H1 (cell line): ENCODE measurements at regions not wholly inside any gene's neighbourhood (a gene's known extent, or its start where the extent isn't known, plus 50 kb on each side); places are given as distances from the start of the nearest gene placed in this dataset.

Source experiments
- CTCF ChIA-PET: fragments of 300-600 bp; sonication (Branson Sonifier 250); formaldehyde crosslinking; loops from one replicate; lab custom pipeline; 2021; ENCODE audit not compliant: partially characterized antibody; lab: Charles Lee
- POLR2A ChIA-PET: fragments of 300-600 bp; sonication (Branson Sonifier 250); formaldehyde crosslinking; loops from one replicate; lab custom pipeline; 2021; ENCODE audit warnings: inconsistent platforms; ENCODE audit not compliant: partially characterized antibody; lab: Charles Lee
- DNase-seq, 2 experiments: peaks; one replicate each; pipeline versions ENCODE4 v3.0.0 to v3.0.0-alpha.2; 2010 to 2022; ENCODE audit warnings: low spot score in 2 of 2, low read depth in 1 of 2, mixed read lengths in 1 of 2
- FAIRE-seq: peaks from 2 replicates; lab custom pipeline; 2011; peaks lifted over from hg19 to GRCh38; lab: Jason Lieb, UNC
- H2AFZ ChIP-seq: 2 replicates; pipeline ENCODE4 v1.8.1; 2012; ENCODE audit warnings: low read length, inconsistent platforms
- H2AK5ac ChIP-seq: 2 replicates; pipeline ENCODE4 v1.6.1; 2013; ENCODE audit warnings: low read depth, low read length
- H2BK120ac ChIP-seq: replicated peaks from 2 replicates; pipeline ENCODE3; 2013; ENCODE audit warnings: low read depth, low read length, inconsistent platforms
- H2BK12ac ChIP-seq: 2 replicates; pipeline ENCODE4 v1.6.1; 2013; ENCODE audit warnings: low read depth, low read length
- H2BK15ac ChIP-seq: 2 replicates; pipeline ENCODE4 v1.6.1; 2013; ENCODE audit warnings: low read length
- H2BK20ac ChIP-seq: 2 replicates; pipeline ENCODE4 v1.6.1; 2013; ENCODE audit warnings: low read length
- H2BK5ac ChIP-seq: 2 replicates; pipeline ENCODE4 v1.6.1; 2013; ENCODE audit warnings: low read depth, low read length
- H3K14ac ChIP-seq: 2 replicates; pipeline ENCODE4 v1.6.1; 2013; ENCODE audit warnings: inconsistent platforms; ENCODE audit not compliant: insufficient read length
- H3K18ac ChIP-seq: 2 replicates; pipeline ENCODE4 v1.6.1; 2013; ENCODE audit warnings: low read length; ENCODE audit errors: extremely low read depth
- H3K23ac ChIP-seq: 2 replicates; pipeline ENCODE4 v1.6.1; 2013; ENCODE audit warnings: inconsistent platforms; ENCODE audit not compliant: insufficient read length
- H3K23me2 ChIP-seq: 2 replicates; pipeline ENCODE4 v1.6.1; 2013; ENCODE audit warnings: low read depth, low read length
- H3K27ac ChIP-seq: 2 replicates; pipeline ENCODE4 v1.6.1; 2011; ENCODE audit warnings: low read depth, low read length, inconsistent platforms
- H3K27me3 ChIP-seq, 4 experiments: replicated peaks in 1 of 4; 1 replicate in 1 of 4; 2 replicates in 3 of 4; pipeline versions ENCODE4 v1.6.1 to v1.8.1; 2011 to 2013; ENCODE audit warnings: low read length in 3 of 4, mild to moderate bottlenecking in 3 of 4, inconsistent platforms in 2 of 4, mixed read lengths in 2 of 4, moderate library complexity in 1 of 4; ENCODE audit not compliant: control insufficient read depth in 3 of 4, insufficient read depth in 3 of 4; ENCODE audit errors: extremely low read depth in 1 of 4
- H3K36me3 ChIP-seq, 4 experiments: 2 replicates each; pipeline versions ENCODE4 v1.6.1 to v1.8.1; 2011 to 2013; ENCODE audit warnings: mild to moderate bottlenecking in 4 of 4, low read length in 3 of 4, moderate library complexity in 2 of 4, control low read depth in 1 of 4, inconsistent platforms in 1 of 4; ENCODE audit not compliant: insufficient read depth in 4 of 4, control insufficient read depth in 2 of 4
- H3K4ac ChIP-seq: replicated peaks from 2 replicates; pipeline ENCODE3; 2013; ENCODE audit warnings: low read length, low read depth, mixed read lengths, inconsistent platforms; ENCODE audit not compliant: insufficient read length
- H3K4me1 ChIP-seq, 4 experiments: replicated peaks in 1 of 4; 1 replicate in 1 of 4; 2 replicates in 3 of 4; pipeline versions ENCODE4 v1.6.1 to v1.8.1; 2011 to 2013; ENCODE audit warnings: low read length in 3 of 4, inconsistent platforms in 2 of 4, mixed read lengths in 1 of 4; ENCODE audit not compliant: insufficient read depth in 4 of 4, control insufficient read depth in 3 of 4
- H3K4me2 ChIP-seq, 2 experiments: 2 replicates each; pipeline versions ENCODE4 v1.6.1 to v1.8.1; 2011 to 2013; ENCODE audit warnings: low read depth in 2 of 2, low read length in 2 of 2, control low read depth in 1 of 2, inconsistent platforms in 1 of 2, mild to moderate bottlenecking in 1 of 2; ENCODE audit not compliant: insufficient read depth in 1 of 2
- H3K4me3 ChIP-seq, 4 experiments: fragments of 200-600, 300-600 bp in 1 of 4; sonication (generic), shearing (Covaris generic), sonication (Bioruptor Twin) in 1 of 4; 2 replicates each; pipeline versions ENCODE4 v1.5.1 to v1.8.1; 2011 to 2016; ENCODE audit warnings: low read length in 4 of 4, low read depth in 3 of 4, control low read depth in 2 of 4, inconsistent platforms in 2 of 4, mild to moderate bottlenecking in 2 of 4, mixed read lengths in 1 of 4, moderate library complexity in 1 of 4; ENCODE audit not compliant: insufficient read depth in 2 of 4; ENCODE audit errors: extremely low read depth in 1 of 4
- H3K56ac ChIP-seq: replicated peaks from 2 replicates; pipeline ENCODE3; 2013; ENCODE audit warnings: low read depth, mild to moderate bottlenecking, mixed read lengths, low read length, inconsistent platforms; ENCODE audit not compliant: insufficient read length
- H3K79me1 ChIP-seq: 2 replicates; pipeline ENCODE4 v1.6.1; 2013; ENCODE audit warnings: low read depth, low read length, control low read depth
- H3K79me2 ChIP-seq, 2 experiments: 2 replicates each; pipeline versions ENCODE4 v1.6.1 to v1.8.1; 2012 to 2013; ENCODE audit warnings: low read length in 2 of 2, mild to moderate bottlenecking in 2 of 2, inconsistent platforms in 1 of 2; ENCODE audit not compliant: insufficient read depth in 2 of 2, control insufficient read depth in 1 of 2
- H3K9ac ChIP-seq, 4 experiments: replicated peaks in 1 of 4; 1 replicate in 1 of 4; 2 replicates in 3 of 4; pipeline versions ENCODE4 v1.6.1 to v1.8.1; 2011 to 2013; ENCODE audit warnings: low read depth in 3 of 4, low read length in 3 of 4, control low read depth in 2 of 4, mild to moderate bottlenecking in 2 of 4, moderate library complexity in 2 of 4, inconsistent platforms in 1 of 4; ENCODE audit errors: extremely low read depth in 1 of 4
- H3K9me3 ChIP-seq, 2 experiments: 2 replicates each; pipeline versions ENCODE4 v1.6.1 to v1.8.1; 2012 to 2013; ENCODE audit warnings: mild to moderate bottlenecking in 2 of 2, moderate library complexity in 2 of 2, control low read depth in 1 of 2, inconsistent platforms in 1 of 2, low read depth in 1 of 2, low read length in 1 of 2, mixed read lengths in 1 of 2; ENCODE audit not compliant: insufficient read depth in 2 of 2
- H4K20me1 ChIP-seq, 2 experiments: replicated peaks in 1 of 2; 2 replicates each; pipeline versions ENCODE3 to v1.8.1; 2011 to 2013; ENCODE audit warnings: inconsistent platforms in 2 of 2, low read length in 2 of 2, mild to moderate bottlenecking in 1 of 2; ENCODE audit not compliant: insufficient read depth in 2 of 2, control insufficient read depth in 1 of 2
- H4K5ac ChIP-seq: 2 replicates; pipeline ENCODE4 v1.6.1; 2013; ENCODE audit warnings: low read length, low read depth, mixed read lengths, inconsistent platforms; ENCODE audit not compliant: insufficient read length
- H4K8ac ChIP-seq: 2 replicates; pipeline ENCODE4 v1.8.0; 2013; ENCODE audit warnings: mild to moderate bottlenecking, moderate library complexity, low read length, inconsistent platforms; ENCODE audit not compliant: insufficient read depth; ENCODE audit errors: extremely low read depth
- H4K91ac ChIP-seq: replicated peaks from 2 replicates; pipeline ENCODE3; 2013; ENCODE audit warnings: low read length, mixed read lengths, inconsistent platforms; ENCODE audit not compliant: insufficient read length
- ATF2 ChIP-seq: IDR thresholded peaks from 2 replicates; pipeline ENCODE4 v1.6.1; 2012; ENCODE audit warnings: low read length, inconsistent platforms
- CHD2 ChIP-seq: IDR thresholded peaks from 2 replicates; pipeline ENCODE4 v1.6.1; 2012; ENCODE audit warnings: low read length, improper control_type of control experiment
- JUN ChIP-seq: IDR thresholded peaks from 2 replicates; pipeline ENCODE4 v1.6.1; 2011; ENCODE audit warnings: low read depth, mild to moderate bottlenecking, improper control_type of control experiment, low read length
- NRF1 ChIP-seq: IDR thresholded peaks from 2 replicates; pipeline ENCODE4 v1.6.1; 2011; ENCODE audit warnings: mild to moderate bottlenecking, low read depth, low read length, improper control_type of control experiment
- SIN3A ChIP-seq, 2 experiments: IDR thresholded peaks in 1 of 2; conservative IDR thresholded peaks in 1 of 2; 2 replicates each; pipeline ENCODE4 v1.6.1; 2011 to 2012; ENCODE audit warnings: low read length in 2 of 2, improper control_type of control experiment in 1 of 2, low read depth in 1 of 2, mild to moderate bottlenecking in 1 of 2
- SIRT6 ChIP-seq: IDR thresholded peaks from one replicate; pipeline ENCODE4 v1.7.1; 2012; ENCODE audit warnings: low read length, inconsistent platforms
- SIX5 ChIP-seq: IDR thresholded peaks from 2 replicates; pipeline ENCODE4 v1.6.1; 2011; ENCODE audit warnings: mild to moderate bottlenecking, low read depth, low read length
- SP1 ChIP-seq: IDR thresholded peaks from 2 replicates; pipeline ENCODE4 v1.6.1; 2011; ENCODE audit warnings: low read depth, low read length
- SRF ChIP-seq: IDR thresholded peaks from 2 replicates; pipeline ENCODE4 v1.6.1; 2011; ENCODE audit warnings: mild to moderate bottlenecking, low read depth, low read length, moderate library complexity
- TAF1 ChIP-seq: IDR thresholded peaks from 2 replicates; pipeline ENCODE4 v1.6.1; 2011; ENCODE audit warnings: mild to moderate bottlenecking, low read depth, low read length
- WGBS, 2 experiments: shearing (Covaris generic) in 1 of 2; methylation state at CpG; one replicate each; pipeline versions ENCODE4 v1.1.6 to v1.1.7; 2013 to 2015; ENCODE audit warnings: low lambda C conversion rate in 2 of 2, mixed read lengths in 2 of 2, inconsistent platforms in 1 of 2, low coverage in 1 of 2, missing lambda C conversion rate in 1 of 2; ENCODE audit not compliant: insufficient replicate concordance in 2 of 2, insufficient coverage in 1 of 2, insufficient read length in 1 of 2; ENCODE audit errors: extremely low coverage in 1 of 2, missing lambda C conversion rate in 1 of 2; 5-methylcytosine and 5-hydroxymethylcytosine counted together

- DNase-seq, result no peak
- no peak for FAIRE-seq
- Histone ChIP-seq H3K36me3 (no peaks in the 10 kb centered on the region), H2BK12ac (peak overlapping the region; percentile 41; the same call in 1 of the 2 replicates), H3K9me3 (peaks cover 0 to 3% of the 10 kb centered on the region in 2 experiments; a peak in 3 of 4 replicates), H3K56ac (peak overlapping the region; percentile 96), H3K4me2 (no peak overlapping the region; a peak in 1 of 4 replicates), H4K8ac (no peak overlapping the region), H2AK5ac (peak overlapping the region; percentile 58; the same call in 1 of the 2 replicates), H3K23me2 (peaks cover 24% of the 10 kb centered on the region), H3K27ac (no peak overlapping the region), H4K5ac (no peak overlapping the region), H2AFZ (no peak overlapping the region), H2BK120ac (no peak overlapping the region), H3K4me3 (no peak overlapping the region), H3K79me2 (no peaks in the 10 kb centered on the region), H4K20me1 (peaks cover 0 to 19% of the 10 kb centered on the region in 2 experiments), H3K23ac (no peak overlapping the region), H4K91ac (peak overlapping the region; percentile 95), H2BK20ac (0 out of 2 replicates have a peak overlapping the region, but pooled peaks have one; percentile 23), H3K27me3 (peaks cover 0 to 6% (median 1%) of the 10 kb centered on the region in 4 experiments; a peak in 3 of 7 replicates), H3K4me1 (peaks cover 0 to 6% (median 4%) of the 10 kb centered on the region in 4 experiments; a peak in 5 of 7 replicates), H2BK15ac (peak overlapping the region; percentile 1), H3K79me1 (peaks cover 6% of the 10 kb centered on the region), H3K4ac (peak overlapping the region; percentile 90), H3K9ac (no peak overlapping the region; a peak in 1 of 7 replicates), H2BK5ac (0 out of 2 replicates have a peak overlapping the region, but pooled peaks have one; percentile 6), H3K18ac (no peak overlapping the region), H3K14ac (no peak overlapping the region)
- POLR2A ChIA-PET, result no interaction called here
- WGBS, 2 experiments, result 86% methylated on average over 15 of the region's 19 CpGs; no CpG with 5 or more reads in 1 of the 2 experiments
- CTCF ChIA-PET, result no interaction called here
- TF ChIP-seq SP1, result no peak
- no peak for TF ChIP-seq CHD2
- TF ChIP-seq ATF2, result no peak
- no peak for TF ChIP-seq SIRT6
- TF ChIP-seq TAF1, result no peak
- no peak for TF ChIP-seq JUN
- TF ChIP-seq SIN3A (conservative IDR thresholded peaks at IDR 0.05 in 1 of 2, IDR thresholded peaks at IDR 0.05 in 1 of 2; ENCODE audit: low read depth in 1 of 2, low read length in 2 of 2), result no peak
- TF ChIP-seq SRF, result no peak
- no peak for TF ChIP-seq SIX5
- TF ChIP-seq NRF1, result no peak
These were observed 84.9 kb upstream of the PRR5 start for GRCh38 chr22:44616882-44617655.
